Ascending aorta (tissue), 2 donors: ENCODE measurements at regions not wholly inside any gene's neighbourhood (a gene's known extent, or its start where the extent isn't known, plus 50 kb on each side); places are given as distances from the start of the nearest gene placed in this dataset.

Source experiments
- DNase-seq, 2 donors: peaks; one replicate each; pipeline ENCODE4 v3.0.0-alpha.2; 2019; ENCODE audit warnings: low spot score in 2 of 2
- H3K27ac ChIP-seq, 2 donors: fragments of 200-600 bp; sonication (generic); one replicate each; pipeline ENCODE4 v1.5.1; 2016 to 2017; ENCODE audit warnings: mild to moderate bottlenecking in 1 of 2
- H3K27me3 ChIP-seq: fragments of 200-600 bp; sonication (generic); one replicate; pipeline ENCODE4 v1.5.1; 2017
- H3K36me3 ChIP-seq, 2 donors: fragments of 200-600 bp; sonication (generic); one replicate each; pipeline ENCODE4 v1.5.1; 2016
- H3K4me1 ChIP-seq, 2 donors: fragments of 200-600 bp; sonication (generic); one replicate each; pipeline ENCODE4 v1.5.1; 2016 to 2017; ENCODE audit warnings: mild to moderate bottlenecking in 1 of 2
- H3K4me3 ChIP-seq, 2 donors: fragments of 200-600 bp; sonication (generic); one replicate each; pipeline ENCODE4 v1.5.1; 2016 to 2017; ENCODE audit warnings: mild to moderate bottlenecking in 1 of 2
- H3K9me3 ChIP-seq, 2 donors: fragments of 200-600 bp; sonication (generic); one replicate each; pipeline ENCODE4 v1.5.1; 2016
- intact Hi-C: fragments of 100-400 bp; cut with DNase I; formaldehyde crosslinking; loops from one replicate; pipeline ENCODE4 v1.15.1; 2023
- TF ChIP-seq, protein P1 (sequence below), 3 experiments: fragments of 200-600 bp in 2 of 3; fragments of 450-650 bp in 1 of 3; sonication (generic) in 2 of 3; IDR thresholded peaks; one replicate each; pipeline ENCODE4 v1.5.1; 2016 to 2019; ENCODE audit warnings: antibody characterized with exemption in 3 of 3, mild to moderate bottlenecking in 1 of 3, moderate library complexity in 1 of 3

DNA sequence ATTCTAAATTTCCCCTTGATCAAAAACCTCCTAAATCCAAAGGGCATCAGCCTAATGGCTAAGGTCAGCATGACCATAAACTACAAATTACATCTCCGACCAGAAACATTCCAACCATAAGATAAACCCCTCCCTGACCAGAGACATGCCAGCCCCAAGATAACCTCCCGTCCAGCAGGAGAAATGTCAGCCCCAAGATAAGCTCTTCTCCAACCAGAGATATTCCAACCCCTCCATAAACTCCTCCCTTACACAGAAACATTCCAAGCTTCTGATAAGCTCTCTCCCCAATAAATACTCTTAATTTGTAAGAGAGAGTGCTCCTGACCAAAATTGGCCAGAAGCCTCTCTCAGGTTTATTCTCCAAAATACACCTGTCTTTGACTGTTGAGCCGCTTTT lies 274.0 kb downstream of the RNF152 start:
- H3K4me1 ChIP-seq, result no peaks in the 10 kb centered on the region
- TF ChIP-seq, protein P1, sequence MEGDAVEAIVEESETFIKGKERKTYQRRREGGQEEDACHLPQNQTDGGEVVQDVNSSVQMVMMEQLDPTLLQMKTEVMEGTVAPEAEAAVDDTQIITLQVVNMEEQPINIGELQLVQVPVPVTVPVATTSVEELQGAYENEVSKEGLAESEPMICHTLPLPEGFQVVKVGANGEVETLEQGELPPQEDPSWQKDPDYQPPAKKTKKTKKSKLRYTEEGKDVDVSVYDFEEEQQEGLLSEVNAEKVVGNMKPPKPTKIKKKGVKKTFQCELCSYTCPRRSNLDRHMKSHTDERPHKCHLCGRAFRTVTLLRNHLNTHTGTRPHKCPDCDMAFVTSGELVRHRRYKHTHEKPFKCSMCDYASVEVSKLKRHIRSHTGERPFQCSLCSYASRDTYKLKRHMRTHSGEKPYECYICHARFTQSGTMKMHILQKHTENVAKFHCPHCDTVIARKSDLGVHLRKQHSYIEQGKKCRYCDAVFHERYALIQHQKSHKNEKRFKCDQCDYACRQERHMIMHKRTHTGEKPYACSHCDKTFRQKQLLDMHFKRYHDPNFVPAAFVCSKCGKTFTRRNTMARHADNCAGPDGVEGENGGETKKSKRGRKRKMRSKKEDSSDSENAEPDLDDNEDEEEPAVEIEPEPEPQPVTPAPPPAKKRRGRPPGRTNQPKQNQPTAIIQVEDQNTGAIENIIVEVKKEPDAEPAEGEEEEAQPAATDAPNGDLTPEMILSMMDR (IDR thresholded peaks at IDR 0.05), result no peak
- DNase-seq, result no peak
- H3K36me3 ChIP-seq, result no peaks in the 10 kb centered on the region
- H3K27ac ChIP-seq, result no peak overlapping the region
- no peaks in the 10 kb centered on the region for H3K27me3 ChIP-seq
- H3K4me3 ChIP-seq, result no peak overlapping the region
- H3K9me3 ChIP-seq, result no peaks in the 10 kb centered on the region
- intact Hi-C loops, result no loop called here

DNA sequence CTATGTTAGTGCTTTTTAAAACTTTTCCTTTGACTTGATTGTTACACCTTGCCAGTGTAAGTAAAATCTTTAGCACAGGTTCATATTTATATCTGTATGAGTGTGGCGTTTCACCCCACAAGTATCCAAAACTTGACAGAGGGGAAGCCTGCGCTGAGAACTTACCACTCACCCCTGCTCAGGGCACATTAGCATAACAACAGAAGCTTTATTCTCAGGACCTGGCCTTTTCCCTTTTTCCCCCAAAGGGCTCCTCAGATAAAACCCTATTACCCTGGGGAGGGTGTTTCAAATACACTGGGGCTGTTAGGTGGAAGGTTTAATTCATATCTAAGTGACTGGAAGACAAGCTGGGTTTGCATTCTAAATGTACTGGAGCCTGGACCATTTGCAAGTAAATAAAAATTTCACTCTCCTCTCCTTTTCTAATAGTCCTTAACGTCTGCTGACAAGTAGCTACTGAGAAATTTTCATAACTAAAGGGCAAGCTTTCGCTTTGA lies 276.6 kb downstream of the RNF152 start:
- Histone ChIP-seq H3K9me3 (no peaks in the 10 kb centered on the region), H3K36me3 (no peaks in the 10 kb centered on the region), H3K27me3 (no peaks in the 10 kb centered on the region), H3K4me1 (no peaks in the 10 kb centered on the region), H3K27ac (no peak overlapping the region), H3K4me3 (no peak overlapping the region)
- TF ChIP-seq, protein P1 (IDR thresholded peaks at IDR 0.05), result no peak
- no peak for DNase-seq
- intact Hi-C loops, result no loop called here

DNA sequence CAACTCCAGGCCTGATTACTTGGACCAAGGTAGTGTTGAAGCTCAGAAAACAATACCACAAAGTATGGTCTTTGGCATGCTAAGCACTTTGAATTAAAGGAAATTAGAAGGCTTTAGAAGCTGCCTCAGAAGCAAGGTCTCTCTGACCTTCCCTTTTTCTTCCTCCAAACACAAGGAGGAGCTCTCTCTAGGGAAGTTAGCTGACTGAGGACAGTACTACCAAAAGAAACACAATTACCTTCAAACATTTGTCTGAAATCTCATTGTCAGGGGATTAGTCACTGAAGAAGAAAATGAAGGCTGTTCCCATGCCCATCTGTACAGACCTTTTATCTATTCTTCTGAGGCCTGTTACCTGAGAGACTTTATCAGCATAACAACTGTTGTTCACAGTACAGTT lies 279.3 kb downstream of the CDH20 start:
- H3K27ac ChIP-seq, result no peak overlapping the region
- no peak for DNase-seq
- H3K4me3 ChIP-seq, result no peak overlapping the region
- intact Hi-C loops, result no loop called here
- no peaks in the 10 kb centered on the region for H3K27me3 ChIP-seq
- H3K9me3 ChIP-seq, result no peaks in the 10 kb centered on the region
- peaks cover 0 to 2% of the 10 kb centered on the region in 2 donors for H3K4me1 ChIP-seq
- no peaks in the 10 kb centered on the region for H3K36me3 ChIP-seq
- TF ChIP-seq, protein P1 (IDR thresholded peaks at IDR 0.05), result peak in 1 of 3 experiments; percentile 24

DNA sequence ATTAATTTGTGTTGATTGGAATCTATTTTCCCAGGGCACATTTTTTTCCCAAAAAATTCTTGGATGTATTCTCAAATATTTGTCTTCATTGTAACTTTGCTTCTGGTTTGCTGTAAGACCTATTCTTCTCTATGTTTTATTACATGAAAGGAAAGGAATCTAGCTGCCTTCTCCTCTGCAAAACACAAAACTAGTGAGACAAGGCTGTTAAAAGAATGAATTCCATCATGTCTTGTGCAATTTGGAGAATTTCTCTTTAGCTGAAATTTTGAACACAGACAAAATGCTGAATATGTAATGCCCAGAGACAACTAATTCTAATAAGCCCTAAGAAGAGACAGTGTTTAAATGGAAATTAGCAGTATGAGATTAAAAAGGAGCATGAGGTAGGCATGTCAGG lies 275.9 kb downstream of the CDH20 start:
- Histone ChIP-seq H3K4me1 (peaks cover 0 to 6% of the 10 kb centered on the region in 2 donors), H3K9me3 (no peaks in the 10 kb centered on the region), H3K27ac (no peak overlapping the region), H3K36me3 (no peaks in the 10 kb centered on the region), H3K27me3 (no peaks in the 10 kb centered on the region), H3K4me3 (no peak overlapping the region)
- TF ChIP-seq, protein P1 (IDR thresholded peaks at IDR 0.05), result no peak
- intact Hi-C loops, result loop anchor here (5.0 kb wide), 1 partner anchor 128 kb away; no protein-coding TSS in a partner anchor
- no peak for DNase-seq

DNA sequence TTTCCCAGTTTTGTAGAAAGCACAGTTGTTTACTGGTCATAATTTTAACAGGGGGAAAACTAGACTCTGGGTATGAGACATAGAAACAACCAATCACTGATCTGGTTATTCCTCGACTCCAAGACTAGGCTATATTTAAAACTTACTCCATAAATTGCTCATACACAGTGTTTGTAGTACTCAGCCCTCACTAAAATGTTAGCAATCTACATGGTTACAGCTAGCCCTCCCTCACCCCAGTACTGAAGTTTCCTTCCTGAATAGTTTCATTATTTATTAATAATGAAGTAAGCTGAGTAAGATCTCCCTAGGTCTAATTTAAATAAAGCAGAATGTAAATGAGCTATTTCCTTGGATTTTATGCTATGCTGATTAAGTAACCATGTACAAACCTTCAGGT lies 275.1 kb downstream of the CDH20 start:
- no peaks in the 10 kb centered on the region for H3K9me3 ChIP-seq
- H3K4me3 ChIP-seq, result no peak overlapping the region
- TF ChIP-seq, protein P1 (IDR thresholded peaks at IDR 0.05), result no peak
- peaks cover 0 to 6% of the 10 kb centered on the region in 2 donors for H3K4me1 ChIP-seq
- DNase-seq, result no peak
- intact Hi-C loops, result loop anchor here (5.0 kb wide), 1 partner anchor 129 kb away; no protein-coding TSS in a partner anchor
- H3K27me3 ChIP-seq, result no peaks in the 10 kb centered on the region
- no peaks in the 10 kb centered on the region for H3K36me3 ChIP-seq
- peak overlapping the region in 1 of 2 donors; percentile 48 for H3K27ac ChIP-seq

DNA sequence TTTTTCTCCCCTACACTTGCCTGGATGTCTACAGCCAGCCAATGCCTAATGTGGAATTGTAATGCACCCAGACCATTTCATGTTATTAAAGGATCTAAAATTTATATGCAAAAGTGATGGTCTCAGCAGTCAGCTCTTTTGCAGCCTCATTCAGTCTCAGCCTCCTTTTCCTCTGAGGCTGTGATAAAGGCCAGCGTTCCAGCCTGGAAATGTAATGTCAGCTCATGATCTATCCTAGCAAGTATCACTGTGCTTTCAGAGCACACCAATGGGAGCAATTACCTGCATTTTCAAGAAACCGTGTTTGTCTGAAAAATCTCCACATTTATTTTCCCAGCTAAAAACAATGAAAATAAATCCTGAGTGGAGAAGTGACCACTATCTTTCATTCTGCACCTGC lies 274.6 kb downstream of the CDH20 start:
- H3K27ac ChIP-seq, result peak overlapping the region in 1 of 2 donors; percentile 48
- no peak for DNase-seq
- no peaks in the 10 kb centered on the region for H3K36me3 ChIP-seq

More for the DNA sequence above, 274.6 kb downstream of the CDH20 start:
- H3K4me3 ChIP-seq, result no peak overlapping the region
- intact Hi-C loops, result loop anchor here (5.0 kb wide), 1 partner anchor 129 kb away; no protein-coding TSS in a partner anchor
- H3K27me3 ChIP-seq, result no peaks in the 10 kb centered on the region
- TF ChIP-seq, protein P1 (IDR thresholded peaks at IDR 0.05), result no peak
- peaks cover 0 to 6% of the 10 kb centered on the region in 2 donors for H3K4me1 ChIP-seq
- H3K9me3 ChIP-seq, result no peaks in the 10 kb centered on the region
